HepG2 (cell line): ENCODE measurements at regions not wholly inside any gene's neighbourhood (a gene's known extent, or its start where the extent isn't known, plus 50 kb on each side); places are given as distances from the start of the nearest gene placed in this dataset.

Experiments used
- BATF2 ChIP-seq: sonication (generic); formaldehyde crosslinking; IDR thresholded peaks from 2 replicates; pipeline ENCODE4 v1.8.0; 2022; ENCODE audit warnings: mild to moderate bottlenecking, missing genetic modification reagents, moderate library complexity
- CCAR2 ChIP-seq: fragments of 200-400 bp; formaldehyde crosslinking; optimal IDR thresholded peaks from 2 replicates; pipeline ENCODE3; 2018; ENCODE audit warnings: low read depth, mild to moderate bottlenecking, low read length, moderate library complexity
- HDAC2 ChIP-seq: sonication (generic); formaldehyde crosslinking; IDR thresholded peaks from 2 replicates; pipeline ENCODE4 v1.4.0; 2020; ENCODE audit warnings: missing genetic modification reagents
- ISX ChIP-seq: sonication (generic); formaldehyde crosslinking; conservative IDR thresholded peaks from 2 replicates; pipeline ENCODE4 v1.5.0; 2020; ENCODE audit warnings: missing genetic modification reagents
- KLF9 ChIP-seq: IDR thresholded peaks from 2 replicates; pipeline ENCODE4 v1.6.1; 2016; ENCODE audit warnings: low read depth
- LCORL ChIP-seq, 2 experiments: fragments of 450-650 bp in 1 of 2; sonication (generic) in 1 of 2; formaldehyde crosslinking in 1 of 2; IDR thresholded peaks; 2 replicates each; pipeline versions ENCODE4 v1.5.0 to v1.6.1; 2017 to 2020; ENCODE audit warnings: antibody characterized with exemption in 1 of 2, missing genetic modification reagents in 1 of 2
- ZFAT ChIP-seq: sonication (generic); formaldehyde crosslinking; conservative IDR thresholded peaks from 2 replicates; pipeline ENCODE4 v1.8.1; 2023; ENCODE audit warnings: missing genetic modification reagents, inconsistent platforms
- ZNF407 ChIP-seq: sonication (generic); formaldehyde crosslinking; IDR thresholded peaks from one replicate; pipeline ENCODE4 v1.5.1; 2020; ENCODE audit warnings: mild to moderate bottlenecking, missing genetic modification reagents; ENCODE audit errors: not compliant biosample characterization
- ZNF446 ChIP-seq: sonication (generic); formaldehyde crosslinking; IDR thresholded peaks from 2 replicates; pipeline ENCODE4 v1.5.0; 2020; ENCODE audit warnings: mild to moderate bottlenecking, missing genetic modification reagents
- ZNF468 ChIP-seq: sonication (generic); formaldehyde crosslinking; IDR thresholded peaks from 2 replicates; pipeline ENCODE4 v1.8.0; 2022; ENCODE audit warnings: mild to moderate bottlenecking, moderate library complexity, missing genetic modification reagents
- ZNF781 ChIP-seq: sonication (generic); formaldehyde crosslinking; IDR thresholded peaks from 2 replicates; pipeline ENCODE4 v1.5.1; 2020; ENCODE audit warnings: borderline replicate concordance, mild to moderate bottlenecking, missing genetic modification reagents; ENCODE audit errors: not compliant biosample characterization
- ZSCAN29 ChIP-seq: sonication (generic); formaldehyde crosslinking; conservative IDR thresholded peaks from 2 replicates; pipeline ENCODE4 v1.4.0; 2020; ENCODE audit warnings: mild to moderate bottlenecking, missing genetic modification reagents
- TF ChIP-seq, protein P1 (sequence below): sonication (generic); formaldehyde crosslinking; IDR thresholded peaks from 2 replicates; pipeline ENCODE4 v1.9.0; 2021; ENCODE audit warnings: mild to moderate bottlenecking, missing genetic modification reagents

GRCh38 chr16:14364386-14365199, 265.5 kb downstream of the PARN start (continued):
- TF ChIP-seq, protein P1, sequence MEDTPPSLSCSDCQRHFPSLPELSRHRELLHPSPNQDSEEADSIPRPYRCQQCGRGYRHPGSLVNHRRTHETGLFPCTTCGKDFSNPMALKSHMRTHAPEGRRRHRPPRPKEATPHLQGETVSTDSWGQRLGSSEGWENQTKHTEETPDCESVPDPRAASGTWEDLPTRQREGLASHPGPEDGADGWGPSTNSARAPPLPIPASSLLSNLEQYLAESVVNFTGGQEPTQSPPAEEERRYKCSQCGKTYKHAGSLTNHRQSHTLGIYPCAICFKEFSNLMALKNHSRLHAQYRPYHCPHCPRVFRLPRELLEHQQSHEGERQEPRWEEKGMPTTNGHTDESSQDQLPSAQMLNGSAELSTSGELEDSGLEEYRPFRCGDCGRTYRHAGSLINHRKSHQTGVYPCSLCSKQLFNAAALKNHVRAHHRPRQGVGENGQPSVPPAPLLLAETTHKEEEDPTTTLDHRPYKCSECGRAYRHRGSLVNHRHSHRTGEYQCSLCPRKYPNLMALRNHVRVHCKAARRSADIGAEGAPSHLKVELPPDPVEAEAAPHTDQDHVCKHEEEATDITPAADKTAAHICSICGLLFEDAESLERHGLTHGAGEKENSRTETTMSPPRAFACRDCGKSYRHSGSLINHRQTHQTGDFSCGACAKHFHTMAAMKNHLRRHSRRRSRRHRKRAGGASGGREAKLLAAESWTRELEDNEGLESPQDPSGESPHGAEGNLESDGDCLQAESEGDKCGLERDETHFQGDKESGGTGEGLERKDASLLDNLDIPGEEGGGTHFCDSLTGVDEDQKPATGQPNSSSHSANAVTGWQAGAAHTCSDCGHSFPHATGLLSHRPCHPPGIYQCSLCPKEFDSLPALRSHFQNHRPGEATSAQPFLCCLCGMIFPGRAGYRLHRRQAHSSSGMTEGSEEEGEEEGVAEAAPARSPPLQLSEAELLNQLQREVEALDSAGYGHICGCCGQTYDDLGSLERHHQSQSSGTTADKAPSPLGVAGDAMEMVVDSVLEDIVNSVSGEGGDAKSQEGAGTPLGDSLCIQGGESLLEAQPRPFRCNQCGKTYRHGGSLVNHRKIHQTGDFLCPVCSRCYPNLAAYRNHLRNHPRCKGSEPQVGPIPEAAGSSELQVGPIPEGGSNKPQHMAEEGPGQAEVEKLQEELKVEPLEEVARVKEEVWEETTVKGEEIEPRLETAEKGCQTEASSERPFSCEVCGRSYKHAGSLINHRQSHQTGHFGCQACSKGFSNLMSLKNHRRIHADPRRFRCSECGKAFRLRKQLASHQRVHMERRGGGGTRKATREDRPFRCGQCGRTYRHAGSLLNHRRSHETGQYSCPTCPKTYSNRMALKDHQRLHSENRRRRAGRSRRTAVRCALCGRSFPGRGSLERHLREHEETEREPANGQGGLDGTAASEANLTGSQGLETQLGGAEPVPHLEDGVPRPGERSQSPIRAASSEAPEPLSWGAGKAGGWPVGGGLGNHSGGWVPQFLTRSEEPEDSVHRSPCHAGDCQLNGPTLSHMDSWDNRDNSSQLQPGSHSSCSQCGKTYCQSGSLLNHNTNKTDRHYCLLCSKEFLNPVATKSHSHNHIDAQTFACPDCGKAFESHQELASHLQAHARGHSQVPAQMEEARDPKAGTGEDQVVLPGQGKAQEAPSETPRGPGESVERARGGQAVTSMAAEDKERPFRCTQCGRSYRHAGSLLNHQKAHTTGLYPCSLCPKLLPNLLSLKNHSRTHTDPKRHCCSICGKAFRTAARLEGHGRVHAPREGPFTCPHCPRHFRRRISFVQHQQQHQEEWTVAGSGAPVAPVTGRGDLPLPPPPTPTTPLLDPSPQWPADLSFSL = peak; percentile 85
- TF ChIP-seq ZNF446 (CRISPR knock-in tag) = peak; percentile 96
- TF ChIP-seq ZNF781 (CRISPR knock-in tag) = no peak
- TF ChIP-seq ZNF468 (CRISPR knock-in tag) = no peak
- TF ChIP-seq ZNF407 (CRISPR knock-in tag) = peak; percentile 87
- TF ChIP-seq HDAC2 = peak; percentile 100
- TF ChIP-seq CCAR2 = peak; percentile 52
- TF ChIP-seq ZSCAN29 (CRISPR knock-in tag) = peak; percentile 98
- no peak for TF ChIP-seq BATF2 (CRISPR knock-in tag)
- 0 out of 2 replicates have a peak, but pooled peaks have one; percentile 56 for TF ChIP-seq LCORL (IDR thresholded peaks at IDR 0.05)
- TF ChIP-seq LCORL (CRISPR knock-in tag; IDR thresholded peaks at IDR 0.05) = peak; percentile 100
- TF ChIP-seq ZFAT (CRISPR knock-in tag) = no peak
- TF ChIP-seq ISX (CRISPR knock-in tag) = no peak
- TF ChIP-seq KLF9 = peak; percentile 95
